ENCODE measurements at regions not wholly inside any gene's neighbourhood (a gene's known extent, or its start where the extent isn't known, plus 50 kb on each side); places are given as distances from the start of the nearest gene placed in this dataset.

DNA sequence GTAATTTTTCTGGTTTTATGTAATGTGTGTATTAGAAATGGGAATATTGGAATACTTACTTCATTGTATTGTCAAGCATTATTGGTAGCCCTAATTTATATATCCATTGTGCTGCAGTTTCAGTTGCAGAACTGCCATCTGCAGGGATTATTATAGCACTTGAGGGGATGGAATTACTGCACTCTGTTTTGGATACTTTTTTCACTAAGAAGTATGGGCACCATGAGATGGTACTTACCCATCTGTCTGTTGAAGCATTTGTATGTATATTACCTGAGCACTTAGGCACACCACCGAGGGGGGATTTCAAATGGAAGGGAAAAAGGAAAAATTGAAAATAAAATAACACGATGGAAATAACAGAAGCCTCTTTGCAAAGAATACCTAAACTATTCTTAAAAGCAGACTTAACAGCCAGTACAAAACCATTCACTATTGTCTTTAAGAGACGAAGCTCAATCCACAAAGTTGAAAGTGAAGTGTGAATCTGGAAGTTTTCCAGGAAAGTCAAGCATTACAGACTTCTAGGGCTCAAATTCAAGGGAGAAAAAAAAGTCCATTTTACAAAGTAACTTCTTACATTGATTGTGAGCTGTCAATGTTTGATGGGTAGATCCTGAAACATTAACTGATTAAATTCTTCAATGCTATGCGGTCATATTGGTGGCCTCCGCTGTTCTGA lies 318.7 kb downstream of the SOX4 start:
- DNase-seq (ENCODE audit: low read depth) = no peak
- no peak overlapping the region for H3K4me3 ChIP-seq (ENCODE audit: low read length)
- TF ChIP-seq, protein P1, sequence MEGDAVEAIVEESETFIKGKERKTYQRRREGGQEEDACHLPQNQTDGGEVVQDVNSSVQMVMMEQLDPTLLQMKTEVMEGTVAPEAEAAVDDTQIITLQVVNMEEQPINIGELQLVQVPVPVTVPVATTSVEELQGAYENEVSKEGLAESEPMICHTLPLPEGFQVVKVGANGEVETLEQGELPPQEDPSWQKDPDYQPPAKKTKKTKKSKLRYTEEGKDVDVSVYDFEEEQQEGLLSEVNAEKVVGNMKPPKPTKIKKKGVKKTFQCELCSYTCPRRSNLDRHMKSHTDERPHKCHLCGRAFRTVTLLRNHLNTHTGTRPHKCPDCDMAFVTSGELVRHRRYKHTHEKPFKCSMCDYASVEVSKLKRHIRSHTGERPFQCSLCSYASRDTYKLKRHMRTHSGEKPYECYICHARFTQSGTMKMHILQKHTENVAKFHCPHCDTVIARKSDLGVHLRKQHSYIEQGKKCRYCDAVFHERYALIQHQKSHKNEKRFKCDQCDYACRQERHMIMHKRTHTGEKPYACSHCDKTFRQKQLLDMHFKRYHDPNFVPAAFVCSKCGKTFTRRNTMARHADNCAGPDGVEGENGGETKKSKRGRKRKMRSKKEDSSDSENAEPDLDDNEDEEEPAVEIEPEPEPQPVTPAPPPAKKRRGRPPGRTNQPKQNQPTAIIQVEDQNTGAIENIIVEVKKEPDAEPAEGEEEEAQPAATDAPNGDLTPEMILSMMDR (IDR thresholded peaks at IDR 0.05; ENCODE audit: insufficient read depth, low read depth, low read length, missing control alignments) = no peak

GRCh38 chr6:21914121-21914973 lies 320.8 kb downstream of the SOX4 start:
- no peak overlapping the region for H3K4me3 ChIP-seq (ENCODE audit: low read length)
- peak; percentile 59 for DNase-seq (ENCODE audit: low read depth)
- TF ChIP-seq, protein P1 (IDR thresholded peaks at IDR 0.05; ENCODE audit: insufficient read depth, low read depth, low read length, missing control alignments) = no peak

GRCh38 chr6:21915707-21916260 lies 322.2 kb downstream of the SOX4 start:
- TF ChIP-seq, protein P1 (IDR thresholded peaks at IDR 0.05; ENCODE audit: insufficient read depth, low read depth, low read length, missing control alignments) = no peak
- DNase-seq (ENCODE audit: low read depth) = peak; percentile 61
- H3K4me3 ChIP-seq (ENCODE audit: low read length) = no peak overlapping the region

GRCh38 chr6:21918041-21918440 lies 324.5 kb downstream of the SOX4 start:
- DNase-seq (ENCODE audit: low read depth) = peak; percentile 63
- no peak overlapping the region for H3K4me3 ChIP-seq (ENCODE audit: low read length)
- TF ChIP-seq, protein P1 (IDR thresholded peaks at IDR 0.05; ENCODE audit: insufficient read depth, low read depth, low read length, missing control alignments) = no peak

- peak; percentile 53 for DNase-seq (ENCODE audit: low read depth)
- TF ChIP-seq, protein P1 (IDR thresholded peaks at IDR 0.05; ENCODE audit: insufficient read depth, low read depth, low read length, missing control alignments) = no peak
- no peak overlapping the region for H3K4me3 ChIP-seq (ENCODE audit: low read length)
Measured at GRCh38 chr6:21918666-21919065, 325.1 kb downstream of the SOX4 start.

DNA sequence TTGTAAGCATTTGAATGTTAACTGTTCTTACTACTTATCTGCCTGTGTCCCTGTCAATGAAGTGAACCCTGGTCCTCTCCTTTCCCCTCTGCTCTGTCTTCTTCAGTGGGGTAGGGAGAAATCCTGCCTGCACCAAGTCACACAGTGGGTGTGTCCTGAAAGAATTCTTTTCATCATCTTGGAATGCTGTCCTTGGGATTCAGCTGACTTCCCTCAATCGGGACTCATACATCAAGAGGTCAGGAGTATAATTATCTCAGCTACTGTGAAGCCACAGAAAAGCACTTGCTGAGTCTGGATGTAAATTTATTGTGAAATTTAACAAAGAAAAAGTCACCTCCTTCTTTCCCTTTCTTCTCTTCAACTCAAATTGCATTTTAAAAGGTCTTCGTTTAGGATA lies 328.5 kb downstream of the SOX4 start:
- no peak overlapping the region for H3K4me3 ChIP-seq (ENCODE audit: low read length)
- TF ChIP-seq, protein P1 (IDR thresholded peaks at IDR 0.05; ENCODE audit: insufficient read depth, low read depth, low read length, missing control alignments) = no peak
- DNase-seq (ENCODE audit: low read depth) = peak; percentile 44
